Nephron (organoid): ENCODE measurements at regions not wholly inside any gene's neighbourhood (a gene's known extent, or its start where the extent isn't known, plus 50 kb on each side); places are given as distances from the start of the nearest gene placed in this dataset.

Experiments used
- H3K27ac Mint-ChIP-seq, 3 experiments: 2 replicates each; pipeline ENCODE4 v1.8.0; 2020; ENCODE audit warnings: mixed read lengths in 3 of 3, mild to moderate bottlenecking in 2 of 3, moderate library complexity in 1 of 3
- H3K27me3 Mint-ChIP-seq: 2 replicates; pipeline ENCODE4 v1.8.0; 2021; ENCODE audit warnings: low read depth, mild to moderate bottlenecking, moderate library complexity, mixed read lengths
- H3K36me3 Mint-ChIP-seq: 2 replicates; pipeline ENCODE4 v1.8.0; 2020; ENCODE audit warnings: low read depth, mixed read lengths
- H3K4me1 Mint-ChIP-seq: 2 replicates; pipeline ENCODE4 v1.8.0; 2020; ENCODE audit warnings: mixed read lengths
- H3K4me3 Mint-ChIP-seq, 3 experiments: 2 replicates each; pipeline ENCODE4 v1.8.0; 2020; ENCODE audit warnings: mild to moderate bottlenecking in 3 of 3, mixed read lengths in 3 of 3, moderate library complexity in 2 of 3
- H3K9me3 Mint-ChIP-seq: 2 replicates; pipeline ENCODE4 v1.8.0; 2020; ENCODE audit warnings: mixed read lengths
- TF ChIP-seq, protein P1 (sequence below), 3 experiments: fragments of 200-600 bp; sonication (generic); IDR thresholded peaks; one replicate each; pipeline ENCODE4 v1.5.0; 2021; ENCODE audit warnings: antibody characterized with exemption in 3 of 3; ENCODE audit not compliant: unreplicated experiment in 3 of 3

GRCh38 chr1:115543247-115543646 lies 98.5 kb upstream of the VANGL1 start:
- no peak overlapping the region for H3K4me3 Mint-ChIP-seq
- no peaks in the 10 kb centered on the region for H3K9me3 Mint-ChIP-seq
- no peaks in the 10 kb centered on the region for H3K36me3 Mint-ChIP-seq
- H3K27ac Mint-ChIP-seq = no peak overlapping the region
- H3K27me3 Mint-ChIP-seq = no peaks in the 10 kb centered on the region
- H3K4me1 Mint-ChIP-seq = peaks cover 25% of the 10 kb centered on the region
- TF ChIP-seq, protein P1, sequence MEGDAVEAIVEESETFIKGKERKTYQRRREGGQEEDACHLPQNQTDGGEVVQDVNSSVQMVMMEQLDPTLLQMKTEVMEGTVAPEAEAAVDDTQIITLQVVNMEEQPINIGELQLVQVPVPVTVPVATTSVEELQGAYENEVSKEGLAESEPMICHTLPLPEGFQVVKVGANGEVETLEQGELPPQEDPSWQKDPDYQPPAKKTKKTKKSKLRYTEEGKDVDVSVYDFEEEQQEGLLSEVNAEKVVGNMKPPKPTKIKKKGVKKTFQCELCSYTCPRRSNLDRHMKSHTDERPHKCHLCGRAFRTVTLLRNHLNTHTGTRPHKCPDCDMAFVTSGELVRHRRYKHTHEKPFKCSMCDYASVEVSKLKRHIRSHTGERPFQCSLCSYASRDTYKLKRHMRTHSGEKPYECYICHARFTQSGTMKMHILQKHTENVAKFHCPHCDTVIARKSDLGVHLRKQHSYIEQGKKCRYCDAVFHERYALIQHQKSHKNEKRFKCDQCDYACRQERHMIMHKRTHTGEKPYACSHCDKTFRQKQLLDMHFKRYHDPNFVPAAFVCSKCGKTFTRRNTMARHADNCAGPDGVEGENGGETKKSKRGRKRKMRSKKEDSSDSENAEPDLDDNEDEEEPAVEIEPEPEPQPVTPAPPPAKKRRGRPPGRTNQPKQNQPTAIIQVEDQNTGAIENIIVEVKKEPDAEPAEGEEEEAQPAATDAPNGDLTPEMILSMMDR (IDR thresholded peaks at IDR 0.05; ENCODE audit: unreplicated experiment in 3 of 3) = no peak

GRCh38 chr1:115539736-115540135 lies 102.0 kb upstream of the VANGL1 start:
- Mint-ChIP-seq H3K27ac (peak overlapping the region; percentile 52 to 86 (median 76)), H3K9me3 (peaks cover 2% of the 10 kb centered on the region), H3K4me3 (no peak overlapping the region), H3K27me3 (no peaks in the 10 kb centered on the region), H3K4me1 (peaks cover 12% of the 10 kb centered on the region), H3K36me3 (no peaks in the 10 kb centered on the region)
- TF ChIP-seq, protein P1 (IDR thresholded peaks at IDR 0.05; ENCODE audit: unreplicated experiment in 3 of 3) = no peak

DNA sequence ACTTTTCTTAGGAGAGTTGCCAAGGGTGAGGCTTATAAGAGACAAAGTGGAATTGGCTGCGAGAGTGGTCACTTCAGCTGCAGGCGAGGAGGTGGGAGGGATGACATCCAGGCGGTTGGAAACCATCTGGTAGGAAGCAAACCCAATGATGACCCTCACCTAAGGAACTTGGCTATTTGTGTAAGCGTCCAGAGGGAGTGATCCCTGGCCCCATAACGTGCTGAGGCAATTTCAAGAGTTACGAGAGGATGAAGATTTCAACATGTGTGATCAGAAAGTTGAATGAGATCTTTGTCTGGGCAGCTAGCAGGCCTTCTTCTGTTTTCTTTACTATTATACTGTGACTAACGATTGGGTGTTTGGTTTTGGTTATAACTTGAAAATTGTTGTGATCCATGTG lies 102.7 kb upstream of the VANGL1 start:
- peak overlapping the region; percentile 52 to 86 (median 76) for H3K27ac Mint-ChIP-seq
- no peaks in the 10 kb centered on the region for H3K27me3 Mint-ChIP-seq
- no peaks in the 10 kb centered on the region for H3K36me3 Mint-ChIP-seq
- H3K4me1 Mint-ChIP-seq = peaks cover 13% of the 10 kb centered on the region
- H3K9me3 Mint-ChIP-seq = peaks cover 4% of the 10 kb centered on the region
- peak overlapping the region in 2 of 3 experiments; percentile 31 to 35 for H3K4me3 Mint-ChIP-seq
- TF ChIP-seq, protein P1 (IDR thresholded peaks at IDR 0.05; ENCODE audit: unreplicated experiment in 3 of 3) = no peak

DNA sequence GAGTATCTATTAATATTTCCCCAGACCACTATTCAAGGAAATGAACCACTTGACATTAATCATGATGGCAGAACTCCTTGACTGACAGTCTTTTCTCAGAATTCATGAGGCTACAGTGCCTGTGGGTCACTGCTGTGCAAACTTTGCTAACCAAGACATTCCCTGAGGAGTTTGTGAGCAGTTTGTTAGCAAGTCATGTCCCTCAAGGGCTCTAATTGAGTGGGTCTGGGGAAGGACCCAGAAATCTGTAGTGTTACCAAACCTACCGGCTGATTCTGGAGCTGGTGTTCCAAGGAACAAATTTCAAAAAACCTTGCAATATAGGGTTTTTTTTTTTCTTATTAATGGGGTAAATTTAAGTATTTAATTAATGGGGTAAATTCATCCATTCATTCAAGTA lies 103.2 kb upstream of the VANGL1 start:
- no peaks in the 10 kb centered on the region for H3K27me3 Mint-ChIP-seq
- H3K27ac Mint-ChIP-seq = peak overlapping the region in 2 of 3 experiments; percentile 52 to 88
- H3K9me3 Mint-ChIP-seq = peaks cover 4% of the 10 kb centered on the region
- no peaks in the 10 kb centered on the region for H3K36me3 Mint-ChIP-seq
- H3K4me3 Mint-ChIP-seq = no peak overlapping the region
- H3K4me1 Mint-ChIP-seq = peaks cover 15% of the 10 kb centered on the region
- TF ChIP-seq, protein P1 (IDR thresholded peaks at IDR 0.05; ENCODE audit: unreplicated experiment in 3 of 3) = no peak

DNA sequence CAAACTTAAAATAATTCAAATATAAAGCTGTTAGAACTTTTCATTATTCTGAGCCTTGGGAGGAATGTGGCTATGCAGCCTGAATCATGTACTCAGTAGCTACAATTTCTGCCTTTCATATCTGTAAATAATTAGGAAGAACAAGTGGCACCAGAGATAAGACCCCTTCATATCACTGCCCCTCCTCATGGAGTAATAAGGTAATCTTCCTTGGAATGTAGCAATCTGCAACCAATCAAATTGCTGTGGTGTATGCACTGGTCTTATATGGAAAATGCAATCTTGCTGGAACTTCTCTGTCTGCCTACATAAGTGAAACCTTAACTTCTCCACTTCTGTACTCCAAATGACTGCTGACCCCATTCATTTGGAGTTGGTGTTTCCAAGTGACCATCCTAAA lies 104.4 kb upstream of the VANGL1 start:
- Mint-ChIP-seq H3K9me3 (peaks cover 4% of the 10 kb centered on the region), H3K27ac (no peak overlapping the region), H3K4me3 (no peak overlapping the region), H3K27me3 (no peaks in the 10 kb centered on the region), H3K4me1 (peaks cover 27% of the 10 kb centered on the region), H3K36me3 (no peaks in the 10 kb centered on the region)
- TF ChIP-seq, protein P1 (IDR thresholded peaks at IDR 0.05; ENCODE audit: unreplicated experiment in 3 of 3) = no peak

- Mint-ChIP-seq H3K27me3 (no peaks in the 10 kb centered on the region), H3K4me1 (peaks cover 36% of the 10 kb centered on the region), H3K4me3 (no peak overlapping the region)
These were observed 105.4 kb upstream of the VANGL1 start for GRCh38 chr1:115536279-115536816.

More at GRCh38 chr1:115536279-115536816, 105.4 kb upstream of the VANGL1 start:
- Mint-ChIP-seq H3K36me3 (no peaks in the 10 kb centered on the region), H3K9me3 (peaks cover 4% of the 10 kb centered on the region), H3K27ac (no peak overlapping the region)
- TF ChIP-seq, protein P1 (IDR thresholded peaks at IDR 0.05; ENCODE audit: unreplicated experiment in 3 of 3) = no peak
